ENCODE measurements at regions not wholly inside any gene's neighbourhood (a gene's known extent, or its start where the extent isn't known, plus 50 kb on each side); places are given as distances from the start of the nearest gene placed in this dataset.
"Not testable (repeated sequence)": the region's sequence is repeated elsewhere in the genome, so short reads cannot be mapped to it uniquely, and the experiment has no call there.

DNA sequence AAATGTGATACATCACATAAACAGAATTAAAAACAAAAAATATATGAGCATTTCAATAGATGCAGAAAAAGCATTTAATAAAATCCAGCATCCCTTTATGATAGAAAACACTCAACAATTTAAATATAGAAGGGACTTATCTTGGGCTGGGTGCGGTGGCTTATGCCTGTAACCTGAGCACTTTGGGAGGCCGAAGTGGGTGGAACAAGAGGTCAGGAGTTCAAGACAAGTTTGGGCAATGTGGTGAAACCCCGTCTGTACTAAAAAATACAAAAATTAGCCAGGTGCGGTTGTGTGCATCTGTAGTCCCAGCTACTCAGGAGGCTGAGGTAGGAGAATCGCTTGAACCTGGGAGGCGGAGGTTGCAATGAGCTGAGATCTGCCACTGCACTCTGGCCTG, 409.1 kb downstream of the ICE1 start:
- DNase-seq: not testable (repeated sequence)

DNA sequence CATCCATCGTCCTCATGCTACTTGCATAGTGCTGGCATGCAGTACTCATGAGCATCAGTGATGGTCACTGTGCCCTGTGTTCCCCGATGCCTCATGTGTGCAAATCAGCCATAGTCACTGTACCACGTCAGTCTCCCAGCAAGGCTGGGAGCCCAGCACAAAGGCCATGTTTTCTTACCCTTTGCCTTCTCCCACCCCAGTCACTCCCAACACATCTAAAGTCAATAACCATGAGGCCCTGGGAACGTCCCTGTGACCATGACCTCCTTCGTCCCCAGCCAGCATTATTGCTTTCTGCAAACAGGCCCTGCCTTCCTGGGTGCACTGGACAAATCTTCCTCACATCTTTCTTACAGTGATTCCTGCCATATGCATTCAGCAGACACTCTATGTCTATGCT, 406.1 kb downstream of the ICE1 start:
- no peak for DNase-seq

DNA sequence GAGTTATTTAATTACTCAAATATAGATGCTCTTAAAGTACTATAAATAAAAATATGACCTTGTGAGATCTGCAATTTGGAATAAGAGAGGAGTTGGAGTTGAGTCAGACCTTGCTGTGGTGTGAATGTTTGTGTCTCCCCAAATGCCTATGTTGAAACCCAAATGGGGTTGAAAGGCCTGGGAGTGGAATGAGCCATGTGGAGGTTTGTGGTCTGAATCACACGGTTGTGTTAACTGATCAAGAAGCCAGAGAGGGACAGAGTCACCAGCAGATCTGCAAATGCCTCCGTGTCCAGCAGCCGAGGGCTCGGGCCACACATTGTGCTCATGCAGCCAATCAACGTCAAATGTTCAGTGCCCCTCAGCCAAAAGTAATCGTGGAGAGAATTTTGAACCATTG, 404.4 kb downstream of the ICE1 start:
- no peak for DNase-seq

DNA sequence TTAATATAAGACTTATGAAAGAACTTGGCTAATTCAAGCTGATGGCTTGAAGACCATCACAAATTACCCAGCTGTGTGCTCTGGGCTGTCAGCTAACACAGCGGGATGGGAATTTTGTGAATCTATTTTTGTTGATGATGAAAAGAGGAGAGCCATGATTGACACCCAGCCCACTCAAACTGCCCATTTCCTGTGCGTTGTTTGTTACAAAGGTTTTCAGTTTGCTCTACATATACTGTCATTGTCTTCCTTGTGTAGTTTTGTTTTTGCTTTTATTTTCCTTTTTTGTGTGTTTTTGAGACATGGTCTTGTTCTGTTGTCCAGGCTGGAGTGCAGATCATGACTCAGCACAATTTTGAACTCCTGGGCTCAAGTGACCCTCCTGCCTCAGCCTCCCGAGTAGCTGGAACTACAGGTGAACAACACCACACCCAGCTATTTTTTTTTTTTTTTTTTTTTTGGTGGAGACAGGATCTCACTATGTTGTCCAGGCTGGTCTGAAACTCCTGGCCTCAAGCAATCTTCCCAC, 400.3 kb downstream of the ICE1 start:
- no peak for DNase-seq

DNA sequence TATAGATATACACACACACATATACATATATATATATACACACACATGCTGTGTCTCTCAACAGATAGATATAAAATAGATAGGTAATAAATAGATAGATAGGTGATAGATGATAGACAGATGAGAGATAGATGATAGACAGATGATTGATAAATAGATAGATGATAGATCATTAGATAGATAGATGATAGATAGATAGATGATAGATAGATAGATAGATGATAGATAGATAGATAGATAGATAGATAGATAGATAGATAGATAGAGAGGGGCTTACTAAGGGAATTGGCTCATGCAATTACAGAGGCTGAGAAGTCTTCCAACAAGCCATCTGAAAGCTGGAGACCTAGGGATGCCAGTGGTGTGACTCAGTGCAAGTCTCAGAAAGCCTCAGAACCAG, 394.5 kb downstream of the ICE1 start:
- DNase-seq: no peak

DNA sequence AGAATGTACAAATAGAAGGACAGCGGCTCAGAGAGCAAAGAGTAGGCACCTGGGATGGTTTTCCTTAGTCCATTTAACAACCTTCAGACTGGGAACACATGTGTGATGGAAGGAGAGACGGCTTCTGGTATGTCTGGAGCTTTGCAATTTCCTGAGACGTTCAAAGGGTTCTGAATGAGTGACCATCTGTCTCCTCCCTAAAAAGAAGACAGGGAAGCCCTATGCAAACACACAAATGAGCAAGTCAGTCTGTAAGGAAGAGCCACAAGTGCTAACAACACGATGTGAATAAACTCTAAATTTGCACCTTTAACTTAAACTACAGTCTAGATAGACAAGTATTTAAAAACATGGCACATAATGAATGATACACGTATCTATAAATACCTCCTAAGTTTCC, 391.0 kb downstream of the ICE1 start:
- no peak for DNase-seq

DNA sequence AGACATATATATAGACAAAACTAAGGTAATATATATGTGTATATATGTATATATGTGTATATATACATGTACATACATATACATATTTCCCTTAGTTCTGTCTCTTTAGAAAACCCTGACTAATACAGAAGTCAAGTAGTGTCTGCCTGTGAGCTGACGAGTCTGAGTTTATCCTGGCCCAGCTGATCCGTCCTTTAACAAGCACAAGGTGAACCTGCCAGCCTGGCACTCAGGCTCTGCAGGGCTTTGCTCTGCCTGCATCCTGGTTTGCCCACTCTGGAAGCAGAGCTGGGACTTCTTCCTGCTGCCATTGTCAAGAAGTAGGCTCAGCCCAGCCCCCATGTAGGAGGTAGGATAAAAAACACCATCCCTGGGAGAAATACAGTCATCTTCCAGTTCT, 388.0 kb downstream of the ICE1 start:
- no peak for DNase-seq

DNA sequence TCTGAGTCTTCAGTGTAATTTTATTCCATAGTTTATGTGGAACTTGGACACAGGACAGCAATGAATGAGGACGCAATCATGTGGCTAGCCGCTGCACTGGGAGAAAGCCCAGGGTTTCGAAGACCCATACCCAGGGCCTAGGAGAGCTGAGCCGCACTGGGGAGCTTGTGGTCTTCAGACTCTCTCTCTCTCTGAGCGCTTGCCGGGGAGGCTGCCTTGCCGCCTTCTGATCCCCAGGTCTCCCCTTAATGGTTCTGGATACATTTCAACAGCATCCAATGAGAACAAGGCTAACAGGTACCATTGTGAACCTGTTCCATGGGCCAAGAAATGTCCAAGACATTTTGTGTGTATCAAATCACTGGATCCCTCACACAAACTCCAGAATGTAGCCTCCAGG, 383.4 kb downstream of the ICE1 start:
- DNase-seq: no peak

DNA sequence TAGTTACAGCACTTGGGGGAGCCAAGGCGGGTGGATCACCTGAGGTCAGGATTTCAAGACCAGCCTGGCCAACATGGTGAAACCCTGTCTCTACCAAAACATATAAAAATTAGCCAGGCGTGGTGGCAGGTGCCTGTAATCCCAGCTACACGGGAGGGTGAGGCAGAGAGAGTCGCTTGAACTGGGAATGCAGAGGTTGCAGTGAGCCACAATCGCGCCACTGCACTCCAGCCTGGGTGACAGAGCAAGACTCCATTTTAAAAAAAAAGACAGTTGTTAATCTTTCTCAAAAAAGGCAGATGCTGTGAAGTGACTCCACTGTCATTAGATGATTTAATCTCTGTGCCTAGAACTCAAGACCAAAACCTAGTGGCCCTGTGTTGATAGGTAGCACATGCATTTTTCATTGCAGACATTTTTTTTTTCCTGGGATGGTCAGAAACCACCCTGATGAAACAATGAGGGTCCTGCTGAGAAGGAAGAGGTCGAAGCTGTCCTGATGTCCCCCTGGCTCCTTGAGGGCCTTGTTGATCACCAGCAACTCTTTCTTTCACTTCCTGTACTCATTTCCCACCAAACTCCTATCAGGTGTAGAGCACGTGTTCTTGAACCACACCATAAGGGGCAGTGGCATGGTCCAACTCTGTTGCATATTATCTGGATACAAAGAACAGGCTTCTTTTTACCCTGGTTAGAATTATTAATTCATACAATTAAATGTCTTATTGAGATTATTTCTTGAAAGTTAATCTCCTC, 382.2 kb downstream of the ICE1 start:
- no peak for DNase-seq

DNA sequence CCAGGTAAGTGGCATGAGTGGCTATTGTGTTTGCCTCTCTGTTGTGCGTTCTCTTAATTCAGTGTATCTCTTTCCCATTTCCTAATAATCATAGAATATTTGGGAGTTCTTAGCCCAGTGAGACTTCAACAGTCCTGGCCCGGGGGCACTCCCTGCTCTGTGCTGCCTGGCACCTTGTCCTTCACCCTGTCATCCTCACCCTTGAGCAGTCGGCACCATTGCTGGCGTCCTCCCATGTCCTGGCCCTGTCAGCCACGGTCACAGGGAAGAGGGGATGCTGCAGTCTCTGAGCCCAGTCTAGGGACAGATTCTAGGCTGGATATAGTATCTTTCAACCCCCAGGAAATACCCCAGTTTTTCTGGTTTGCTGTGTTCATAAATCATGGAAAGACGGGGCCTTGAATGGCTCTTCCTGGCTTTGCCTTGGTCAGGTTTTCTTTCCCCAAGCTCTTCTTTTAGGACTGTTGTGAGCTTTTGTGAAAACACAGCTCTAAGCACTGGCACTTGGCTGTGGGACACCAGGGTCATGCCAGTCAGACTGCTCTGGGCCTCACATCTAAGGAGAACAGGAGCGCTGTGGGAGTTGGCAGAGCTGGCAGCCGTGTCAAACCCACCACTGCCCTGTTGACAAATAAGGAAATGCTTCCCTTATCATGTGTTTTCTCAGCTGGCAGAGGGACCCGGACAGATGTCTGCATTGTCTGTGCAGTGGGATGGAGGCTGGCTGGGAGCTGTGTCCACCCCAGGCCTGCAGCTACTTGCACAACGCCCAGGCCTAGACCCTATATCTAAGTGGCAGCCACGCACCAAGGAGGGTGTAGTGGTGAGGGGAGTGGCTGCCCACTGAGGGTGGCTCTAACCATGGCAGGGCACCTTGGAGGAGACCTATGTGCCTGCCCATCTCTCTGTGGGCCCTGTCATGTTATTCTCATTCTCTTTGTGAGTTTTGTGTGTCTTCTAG, 378.6 kb downstream of the ICE1 start:
- DNase-seq: no peak

DNA sequence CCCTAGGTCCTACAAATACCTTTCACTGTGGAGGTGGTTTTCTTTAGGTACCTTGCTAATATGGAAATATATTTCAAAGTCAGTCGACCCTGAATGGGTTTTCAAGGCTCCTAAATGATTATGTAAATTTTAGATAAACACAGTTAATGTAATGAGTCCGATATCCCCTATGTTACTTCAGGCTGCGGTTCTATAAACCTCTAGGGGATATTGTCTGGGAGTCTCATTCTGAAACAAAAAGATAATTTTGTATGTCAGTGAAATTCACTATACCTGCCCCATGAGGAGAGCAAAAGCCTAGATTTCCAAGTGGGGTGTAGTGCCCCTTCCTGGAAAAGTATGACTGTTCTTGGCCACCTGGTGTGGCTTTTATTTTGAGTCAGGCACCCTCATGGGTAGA, 377.3 kb downstream of the ICE1 start:
- no peak for DNase-seq

DNA sequence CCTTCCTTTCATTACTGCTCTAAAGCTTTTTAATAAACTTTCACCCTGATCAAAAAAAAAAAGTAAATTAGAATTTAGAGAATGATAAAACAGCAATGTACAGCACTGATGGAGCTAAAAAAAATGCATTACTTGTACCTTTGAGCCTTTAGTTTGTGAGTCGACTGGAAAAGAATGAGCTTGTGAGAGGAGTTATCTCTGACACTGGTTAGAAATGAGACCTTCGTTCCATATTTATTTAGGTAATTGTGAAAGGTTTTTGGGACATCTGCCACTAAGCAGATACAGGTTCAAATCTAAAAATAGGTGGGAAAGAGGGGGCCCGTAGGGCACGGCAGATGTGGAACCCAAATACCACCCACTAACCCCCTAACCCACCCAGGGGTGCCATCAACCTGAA, 376.8 kb downstream of the ICE1 start:
- DNase-seq: no peak

DNA sequence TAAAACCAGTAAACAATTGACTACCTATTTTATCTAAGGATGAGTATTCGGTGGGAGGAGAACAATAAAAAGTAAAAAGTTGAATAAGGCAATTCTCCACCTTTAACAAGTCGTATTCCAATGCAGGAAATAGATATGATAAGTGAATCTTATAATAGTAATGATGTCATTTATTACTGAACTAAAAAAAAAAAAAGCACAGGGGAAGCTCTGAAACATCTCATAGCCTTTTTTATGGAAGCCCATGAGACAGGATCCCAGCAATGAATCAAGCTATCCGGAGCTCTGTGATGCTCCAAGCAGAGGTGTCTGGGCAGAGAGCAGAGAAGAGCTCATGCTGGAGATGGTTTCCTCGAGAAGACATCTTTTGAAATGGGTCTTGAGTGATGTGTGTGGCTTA, 376.0 kb downstream of the ICE1 start:
- no peak for DNase-seq

DNA sequence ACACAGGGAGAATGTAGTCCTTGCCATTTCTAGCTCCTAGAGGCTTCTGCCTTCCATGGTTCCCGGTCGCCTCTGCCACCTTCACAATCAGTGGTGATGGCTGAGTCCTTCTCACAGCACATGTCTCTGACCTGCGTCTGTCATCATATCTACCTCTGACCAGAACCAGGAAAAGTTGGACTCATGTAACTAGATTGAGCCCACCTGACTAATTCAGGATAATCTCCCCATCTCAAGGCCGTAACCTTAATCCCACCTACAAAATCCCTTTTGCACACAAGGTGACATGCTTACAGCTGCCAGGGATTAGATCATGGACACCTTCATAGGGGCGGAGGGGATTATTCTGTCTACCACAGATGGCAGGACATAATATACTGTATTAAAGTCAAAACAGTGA, 375.6 kb downstream of the ICE1 start:
- DNase-seq: no peak

DNA sequence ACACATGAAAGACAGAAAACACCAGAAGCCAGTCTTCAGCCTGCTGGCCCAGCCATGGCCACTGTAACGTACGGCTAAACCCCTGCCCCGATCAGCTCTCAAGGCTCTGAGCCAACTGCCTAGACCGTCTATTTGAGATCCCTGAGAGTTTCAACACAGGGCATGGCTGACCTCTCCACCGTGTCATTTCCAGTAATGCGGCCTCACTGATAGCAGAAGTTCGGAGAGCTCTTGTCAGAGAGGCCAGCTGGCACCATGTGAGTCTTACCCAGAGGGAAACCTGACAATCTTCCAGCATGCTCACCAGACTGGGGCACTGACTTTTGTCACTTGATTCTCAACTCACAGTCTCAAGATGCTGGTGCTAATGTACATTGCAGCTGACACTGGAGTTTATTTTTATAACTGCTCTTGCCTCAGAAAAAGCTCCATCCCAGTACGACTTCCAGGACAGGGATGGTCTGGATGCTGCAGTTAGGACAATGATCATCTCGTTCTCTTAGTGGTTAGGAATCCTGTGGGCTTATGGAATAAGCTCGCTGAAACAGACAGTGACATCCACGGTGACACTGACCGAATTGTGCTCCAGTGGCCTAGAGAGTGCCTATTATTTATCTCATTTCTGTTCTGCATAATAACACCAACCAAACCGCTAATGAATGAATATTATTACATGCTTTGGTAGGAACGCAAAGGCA, 372.7 kb downstream of the ICE1 start:
- no peak for DNase-seq

DNA sequence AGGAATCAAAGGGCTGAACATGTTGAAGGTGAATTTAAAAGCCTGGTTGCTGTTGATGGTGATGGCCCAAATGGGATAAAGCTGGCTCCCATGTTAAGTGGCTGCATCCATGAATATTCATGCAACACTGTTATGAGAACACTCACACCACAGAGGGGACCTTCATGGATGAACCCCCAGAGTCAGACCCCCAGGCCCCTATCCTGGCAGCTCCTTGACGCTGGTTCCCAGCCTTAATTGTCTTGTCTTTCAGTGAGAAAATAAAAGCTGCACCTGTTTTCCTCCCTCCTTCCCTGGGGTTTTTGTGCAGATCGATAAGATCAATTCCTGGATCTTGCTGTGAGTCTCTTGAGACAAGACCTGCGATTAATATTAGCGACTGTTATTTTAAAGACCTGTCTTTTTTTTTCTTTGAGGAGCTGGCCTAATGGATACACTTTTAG, 371.7 kb downstream of the ICE1 start:
- DNase-seq: no peak

DNA sequence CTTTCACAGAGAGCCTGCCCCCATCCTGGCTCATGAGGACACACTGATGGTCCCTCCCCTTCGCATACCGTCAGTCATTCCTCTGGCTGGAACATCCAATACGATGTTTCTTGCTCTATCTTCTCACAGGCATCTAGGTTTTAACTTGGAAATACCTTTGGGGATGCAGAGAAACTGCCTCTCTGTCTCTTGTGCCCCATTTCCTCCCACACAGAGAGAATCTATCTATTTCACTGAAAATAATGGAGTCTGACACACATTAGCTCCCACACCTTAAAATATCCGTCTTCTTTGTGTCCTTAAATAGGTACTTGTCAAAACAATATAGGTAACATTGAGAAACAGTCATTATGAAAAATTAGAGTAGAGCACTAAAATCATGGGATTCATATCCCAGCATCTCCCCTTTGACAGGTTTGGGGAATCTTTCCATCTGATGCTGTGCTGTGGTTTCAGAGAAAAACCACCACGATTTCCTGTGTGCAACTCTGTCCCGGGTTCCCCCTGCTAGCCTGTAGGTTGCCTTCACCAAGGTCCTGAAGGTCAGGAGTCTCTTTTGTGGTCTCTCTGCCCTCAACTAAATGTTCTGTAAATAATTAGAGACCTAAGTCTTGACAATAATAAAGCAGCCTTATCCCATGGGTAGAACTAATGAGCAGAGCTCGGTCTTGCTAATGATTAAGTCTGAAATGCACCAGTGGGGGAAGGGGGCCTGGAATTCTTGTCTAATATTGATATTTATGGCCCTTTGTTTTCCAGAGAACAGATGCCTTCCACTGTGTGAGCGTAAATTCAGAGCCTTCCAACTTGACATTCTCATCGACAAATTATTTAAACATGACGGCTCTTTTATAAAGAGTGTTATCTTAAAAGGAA, 371.0 kb downstream of the ICE1 start:
- DNase-seq: no peak

DNA sequence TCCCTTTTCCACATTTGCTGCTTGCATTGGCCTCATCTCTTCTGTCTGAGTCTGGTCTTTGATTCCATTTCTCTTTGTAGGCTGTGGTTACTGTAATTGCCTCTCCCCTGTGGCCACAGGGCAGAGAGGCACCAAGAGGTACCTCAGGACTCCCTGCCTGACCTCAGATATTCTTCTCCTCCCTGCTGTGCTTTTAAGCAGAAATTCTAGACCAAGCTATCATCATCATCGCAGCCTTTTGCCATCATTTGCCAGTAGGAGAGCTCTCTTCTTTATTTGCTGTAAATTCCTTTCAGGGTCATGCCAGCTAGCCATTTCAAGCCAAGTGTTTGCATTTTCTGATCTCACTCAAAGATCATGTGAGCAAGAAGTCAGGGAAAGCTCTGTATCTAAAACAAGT, 369.6 kb downstream of the ICE1 start:
- DNase-seq: no peak

DNA sequence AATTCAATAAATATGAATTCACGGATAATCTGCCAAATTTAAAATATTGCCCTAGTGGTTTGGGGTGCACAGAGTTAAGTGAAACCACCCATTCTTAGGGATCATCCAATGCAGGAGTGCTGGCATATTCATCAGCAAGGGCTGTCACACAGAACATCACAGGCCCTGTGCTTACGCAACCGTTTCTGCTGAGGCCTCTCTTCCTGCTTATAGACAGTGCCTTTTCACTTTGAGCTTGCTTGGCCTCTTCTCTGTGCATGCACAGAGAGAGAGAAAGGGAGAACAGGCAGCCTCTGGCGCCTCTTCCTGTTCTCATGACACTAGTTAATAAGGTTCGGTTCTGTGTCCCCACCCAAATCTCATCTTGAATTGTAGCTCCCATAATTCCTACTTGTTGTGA, 366.3 kb downstream of the ICE1 start:
- DNase-seq: no peak

DNA sequence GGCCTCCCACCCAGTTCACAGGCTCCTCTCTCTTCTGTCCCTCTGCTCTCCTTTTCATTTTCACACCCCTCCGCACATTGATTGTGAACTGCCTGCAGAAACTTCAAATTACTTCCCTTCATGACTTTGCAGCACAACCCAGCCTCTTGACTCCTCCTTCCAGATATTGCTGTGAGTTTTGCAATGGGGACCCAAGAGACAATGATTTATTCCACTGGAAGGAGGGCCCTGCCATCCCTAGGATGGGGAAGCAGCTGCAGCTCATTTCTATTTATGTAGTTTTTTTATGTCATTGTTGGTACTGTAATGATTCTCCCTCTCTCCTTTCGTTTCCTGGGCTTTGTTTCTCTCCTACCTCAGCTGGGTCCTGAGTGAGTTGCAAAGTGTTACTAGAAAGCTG, 364.9 kb downstream of the ICE1 start:
- no peak for DNase-seq

DNA sequence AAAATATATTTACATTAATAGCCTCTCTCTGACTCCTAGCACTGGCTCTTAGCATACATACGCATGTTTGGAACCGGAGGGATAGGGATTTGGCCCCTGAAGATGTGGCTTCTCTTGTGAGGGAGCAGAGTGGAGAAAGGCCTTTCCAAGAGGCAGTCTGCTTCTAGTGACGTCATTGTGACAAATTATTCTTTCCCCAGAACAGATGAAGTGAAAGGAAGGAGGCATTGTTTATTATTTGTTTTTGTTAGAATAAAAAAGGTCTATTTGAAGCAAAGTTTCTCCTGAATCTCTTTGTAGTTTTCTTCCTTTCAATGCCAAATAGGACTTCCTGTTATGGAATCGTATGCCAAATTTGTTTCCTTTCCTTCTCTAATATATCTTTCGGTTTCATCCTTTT, 361.6 kb downstream of the ICE1 start:
- DNase-seq: no peak

DNA sequence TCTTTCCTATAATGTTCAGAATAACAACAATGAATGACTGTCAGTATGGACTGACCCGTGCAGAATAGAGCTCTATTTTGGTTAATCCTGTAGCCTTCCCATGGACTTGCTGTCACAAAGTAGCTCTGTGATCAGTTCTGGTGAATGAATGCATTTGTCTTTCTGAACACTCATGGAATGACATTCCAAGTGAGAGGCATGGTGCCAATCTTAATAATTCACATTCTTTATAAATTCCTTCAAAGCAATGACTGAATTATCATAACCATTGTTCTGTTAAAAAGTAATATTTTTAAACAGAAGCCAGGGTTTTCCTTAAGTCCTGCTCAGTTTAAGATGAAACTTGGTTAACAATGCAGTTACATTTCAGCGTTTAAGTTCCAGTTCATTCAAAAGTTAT, 360.5 kb downstream of the ICE1 start:
- no peak for DNase-seq
